Activated B cell treated with CpG ODN at 0.5 μM for 24 hours (primary cell): ENCODE measurements at regions not wholly inside any gene's neighbourhood (a gene's known extent, or its start where the extent isn't known, plus 50 kb on each side); places are given as distances from the start of the nearest gene placed in this dataset.

Source experiments
- ATAC-seq: fragments of 200-7000 bp; cut with Tn5 transposase; one replicate; pipeline ENCODE4 v1.10.0; 2021; ENCODE audit warnings: low read depth, mild to moderate bottlenecking, moderate library complexity
- CTCF ChIA-PET: fragments of 350-600 bp; sonication (Branson Sonifier 250); formaldehyde crosslinking; loops from one replicate; lab custom pipeline; 2021; ENCODE audit warnings: antibody characterized with exemption; lab: Charles Lee
- POLR2A ChIA-PET: fragments of 350-600 bp; sonication (Branson Sonifier 250); formaldehyde crosslinking; loops from one replicate; lab custom pipeline; 2021; ENCODE audit warnings: antibody characterized with exemption; lab: Charles Lee
- DNase-seq: peaks from one replicate; pipeline ENCODE4 v3.0.0; 2022
- H3K27ac Mint-ChIP-seq: one replicate; pipeline ENCODE4 v1.8.0; 2020; ENCODE audit warnings: mixed read lengths
- H3K27me3 Mint-ChIP-seq: one replicate; pipeline ENCODE4 v1.8.0; 2021; ENCODE audit warnings: mixed read lengths
- H3K36me3 Mint-ChIP-seq: one replicate; pipeline ENCODE4 v1.8.0; 2021; ENCODE audit warnings: low read depth, mixed read lengths
- H3K4me1 Mint-ChIP-seq: one replicate; pipeline ENCODE4 v1.8.0; 2021; ENCODE audit warnings: mixed read lengths
- H3K4me3 Mint-ChIP-seq: one replicate; pipeline ENCODE4 v1.8.0; 2020; ENCODE audit warnings: mild to moderate bottlenecking, mixed read lengths
- H3K9me3 Mint-ChIP-seq: one replicate; pipeline ENCODE4 v1.8.0; 2020; ENCODE audit warnings: mixed read lengths
- CTCF ChIP-seq: fragments of 200-600 bp; IDR thresholded peaks from one replicate; pipeline ENCODE4 v1.8.0; 2022; ENCODE audit warnings: antibody characterized with exemption, mild to moderate bottlenecking
- intact Hi-C: fragments of 100-400 bp; cut with micrococcal nuclease; formaldehyde crosslinking; loops from one replicate; pipeline ENCODE4 v1.15.1; 2024

- Mint-ChIP-seq H3K4me3 (no peak overlapping the region), H3K27ac (no peak overlapping the region), H3K36me3 (no peaks in the 10 kb centered on the region), H3K4me1 (no peaks in the 10 kb centered on the region), H3K27me3 (no peaks in the 10 kb centered on the region), H3K9me3 (peaks cover 6% of the 10 kb centered on the region)
- intact Hi-C loops: no loop called here
- POLR2A ChIA-PET: no interaction called here
- ATAC-seq (no peak), DNase-seq (no peak)
- TF ChIP-seq CTCF: no peak
- CTCF ChIA-PET: no interaction called here
Observed at GRCh38 chr5:31051316-31051715, 142.2 kb upstream of the CDH6 start.

- H3K27ac Mint-ChIP-seq: no peak overlapping the region
- no peaks in the 10 kb centered on the region for H3K4me1 Mint-ChIP-seq
- H3K36me3 Mint-ChIP-seq: no peaks in the 10 kb centered on the region
- H3K9me3 Mint-ChIP-seq: peaks cover 8% of the 10 kb centered on the region
- intact Hi-C loops: no loop called here
- CTCF ChIA-PET: no interaction called here
- no peak for ATAC-seq
- no peaks in the 10 kb centered on the region for H3K27me3 Mint-ChIP-seq
- TF ChIP-seq CTCF: no peak
- POLR2A ChIA-PET: no interaction called here
- H3K4me3 Mint-ChIP-seq: no peak overlapping the region
- no peak for DNase-seq
Observed at GRCh38 chr5:31049936-31050704, 143.4 kb upstream of the CDH6 start.

GRCh38 chr5:31049461-31049860 lies 144.0 kb upstream of the CDH6 start:
- DNase-seq: no peak
- no peak overlapping the region for H3K4me3 Mint-ChIP-seq
- no peak overlapping the region for H3K27ac Mint-ChIP-seq
- H3K36me3 Mint-ChIP-seq: no peaks in the 10 kb centered on the region
- peaks cover 10% of the 10 kb centered on the region for H3K9me3 Mint-ChIP-seq
- ChIA-PET POLR2A (no interaction called here), CTCF (no interaction called here)
- no peak for ATAC-seq
- intact Hi-C loops: no loop called here
- no peaks in the 10 kb centered on the region for H3K27me3 Mint-ChIP-seq
- TF ChIP-seq CTCF: no peak
- no peaks in the 10 kb centered on the region for H3K4me1 Mint-ChIP-seq

- TF ChIP-seq CTCF: no peak
- Mint-ChIP-seq H3K27ac (no peak overlapping the region), H3K4me3 (no peak overlapping the region), H3K4me1 (no peaks in the 10 kb centered on the region), H3K36me3 (no peaks in the 10 kb centered on the region), H3K9me3 (peaks cover 8% of the 10 kb centered on the region), H3K27me3 (no peaks in the 10 kb centered on the region)
- ATAC-seq: no peak
- CTCF ChIA-PET: no interaction called here
- DNase-seq: no peak
- intact Hi-C loops: no loop called here
- POLR2A ChIA-PET: no interaction called here
Observed at GRCh38 chr5:31048282-31049270, 144.9 kb upstream of the CDH6 start.

- Mint-ChIP-seq H3K36me3 (no peaks in the 10 kb centered on the region), H3K27ac (no peak overlapping the region), H3K27me3 (no peaks in the 10 kb centered on the region), H3K4me1 (no peaks in the 10 kb centered on the region), H3K9me3 (peaks cover 8% of the 10 kb centered on the region), H3K4me3 (no peak overlapping the region)
- intact Hi-C loops: no loop called here
- TF ChIP-seq CTCF: no peak
- ChIA-PET CTCF (no interaction called here), POLR2A (no interaction called here)
- ATAC-seq: no peak
- no peak for DNase-seq
Observed at GRCh38 chr5:31047621-31048020, 145.9 kb upstream of the CDH6 start.
